Endodermal cell (in vitro differentiated cells): ENCODE measurements at regions not wholly inside any gene's neighbourhood (a gene's known extent, or its start where the extent isn't known, plus 50 kb on each side); places are given as distances from the start of the nearest gene placed in this dataset.

Experiments used
- DNase-seq: peaks from one replicate; pipeline ENCODE4 v3.0.0-alpha.2; 2017
- H3K27ac ChIP-seq: 2 replicates; pipeline ENCODE4 v1.5.1; 2013; ENCODE audit warnings: mild to moderate bottlenecking, low read depth, low read length, moderate library complexity
- H3K27me3 ChIP-seq: 2 replicates; pipeline ENCODE4 v1.6.1; 2013; ENCODE audit warnings: mild to moderate bottlenecking, low read length, moderate library complexity; ENCODE audit not compliant: insufficient read depth, control insufficient read depth, poor library complexity, severe bottlenecking
- H3K36me3 ChIP-seq: 2 replicates; pipeline ENCODE4 v1.7.0; 2013; ENCODE audit warnings: mild to moderate bottlenecking, low read length, moderate library complexity; ENCODE audit not compliant: control insufficient read depth, insufficient read depth
- H3K4me1 ChIP-seq: one replicate; pipeline ENCODE4 v1.7.0; 2013; ENCODE audit warnings: low read length; ENCODE audit not compliant: control insufficient read depth, insufficient read depth
- H3K4me3 ChIP-seq: 2 replicates; pipeline ENCODE4 v1.5.1; 2013; ENCODE audit warnings: mild to moderate bottlenecking, low read length, moderate library complexity
- H3K9ac ChIP-seq: 2 replicates; pipeline ENCODE4 v1.6.1; 2013; ENCODE audit warnings: mild to moderate bottlenecking, low read length, moderate library complexity; ENCODE audit not compliant: poor library complexity, severe bottlenecking; ENCODE audit errors: extremely low read depth
- H3K9me3 ChIP-seq: 2 replicates; pipeline ENCODE4 v1.6.1; 2013; ENCODE audit warnings: mild to moderate bottlenecking, low read length, moderate library complexity; ENCODE audit not compliant: control insufficient read depth
- H3K27ac Mint-ChIP-seq: 2 replicates; pipeline ENCODE4 v1.8.0; 2020; ENCODE audit warnings: mixed read lengths
- H3K27me3 Mint-ChIP-seq: 2 replicates; pipeline ENCODE4 v1.8.0; 2021; ENCODE audit warnings: mild to moderate bottlenecking, mixed read lengths; ENCODE audit not compliant: insufficient read depth
- H3K36me3 Mint-ChIP-seq: 2 replicates; pipeline ENCODE4 v1.8.0; 2020; ENCODE audit warnings: low read depth, mixed read lengths
- H3K4me1 Mint-ChIP-seq: 2 replicates; pipeline ENCODE4 v1.8.0; 2020; ENCODE audit warnings: mixed read lengths
- H3K4me3 Mint-ChIP-seq: 2 replicates; pipeline ENCODE4 v1.8.0; 2020; ENCODE audit warnings: mild to moderate bottlenecking, moderate library complexity, mixed read lengths
- H3K9me3 Mint-ChIP-seq: 2 replicates; pipeline ENCODE4 v1.8.0; 2020; ENCODE audit warnings: mild to moderate bottlenecking, mixed read lengths
- WGBS, 2 experiments: methylation state at CpG; one replicate each; pipeline versions ENCODE4 v1.1.5 to v1.1.7; 2013; ENCODE audit warnings: missing lambda C conversion rate in 2 of 2, mixed read lengths in 1 of 2; ENCODE audit not compliant: insufficient coverage in 1 of 2, insufficient read length in 1 of 2; 5-methylcytosine and 5-hydroxymethylcytosine counted together
- TF ChIP-seq, protein P1 (sequence below): fragments of 200-600 bp; sonication (generic); conservative IDR thresholded peaks from 2 replicates; pipeline ENCODE4 v1.5.0; 2021; ENCODE audit warnings: antibody characterized with exemption, mild to moderate bottlenecking

DNA sequence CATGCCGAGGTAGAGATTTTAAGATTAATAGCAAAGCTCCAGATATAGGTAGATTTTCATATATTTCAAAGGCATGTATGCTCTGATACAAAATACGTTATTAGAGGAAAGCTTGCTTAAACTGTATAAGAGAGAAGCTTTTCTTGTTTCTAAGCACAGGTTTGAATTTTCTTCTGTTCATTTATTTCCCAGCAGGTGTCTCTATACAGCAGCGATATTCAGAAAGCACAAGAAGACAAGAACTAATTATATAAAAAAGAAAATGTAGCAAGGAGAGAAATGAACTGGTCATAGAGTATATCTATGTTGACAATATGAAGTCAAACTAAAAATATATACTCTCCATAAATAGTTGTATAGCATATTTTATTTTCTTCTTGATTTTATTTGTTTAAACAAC, 307.4 kb upstream of the NOVA1 start:
- TF ChIP-seq, protein P1, sequence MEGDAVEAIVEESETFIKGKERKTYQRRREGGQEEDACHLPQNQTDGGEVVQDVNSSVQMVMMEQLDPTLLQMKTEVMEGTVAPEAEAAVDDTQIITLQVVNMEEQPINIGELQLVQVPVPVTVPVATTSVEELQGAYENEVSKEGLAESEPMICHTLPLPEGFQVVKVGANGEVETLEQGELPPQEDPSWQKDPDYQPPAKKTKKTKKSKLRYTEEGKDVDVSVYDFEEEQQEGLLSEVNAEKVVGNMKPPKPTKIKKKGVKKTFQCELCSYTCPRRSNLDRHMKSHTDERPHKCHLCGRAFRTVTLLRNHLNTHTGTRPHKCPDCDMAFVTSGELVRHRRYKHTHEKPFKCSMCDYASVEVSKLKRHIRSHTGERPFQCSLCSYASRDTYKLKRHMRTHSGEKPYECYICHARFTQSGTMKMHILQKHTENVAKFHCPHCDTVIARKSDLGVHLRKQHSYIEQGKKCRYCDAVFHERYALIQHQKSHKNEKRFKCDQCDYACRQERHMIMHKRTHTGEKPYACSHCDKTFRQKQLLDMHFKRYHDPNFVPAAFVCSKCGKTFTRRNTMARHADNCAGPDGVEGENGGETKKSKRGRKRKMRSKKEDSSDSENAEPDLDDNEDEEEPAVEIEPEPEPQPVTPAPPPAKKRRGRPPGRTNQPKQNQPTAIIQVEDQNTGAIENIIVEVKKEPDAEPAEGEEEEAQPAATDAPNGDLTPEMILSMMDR, result peak; percentile 18
- 85 to 87% methylated on average over 2 to 3 of the region's 3 CpGs for WGBS, 2 experiments
- Mint-ChIP-seq H3K4me3 (no peak overlapping the region), H3K9me3 (peaks cover 8% of the 10 kb centered on the region), H3K27me3 (no peaks in the 10 kb centered on the region), H3K4me1 (no peaks in the 10 kb centered on the region), H3K27ac (no peak overlapping the region), H3K36me3 (no peaks in the 10 kb centered on the region)
- Histone ChIP-seq H3K4me3 (no peak overlapping the region), H3K36me3 (no peaks in the 10 kb centered on the region), H3K9me3 (peaks cover 9% of the 10 kb centered on the region), H3K27ac (no peak overlapping the region), H3K9ac (no peak overlapping the region), H3K27me3 (no peaks in the 10 kb centered on the region), H3K4me1 (no peaks in the 10 kb centered on the region)
- DNase-seq, result no peak

DNA sequence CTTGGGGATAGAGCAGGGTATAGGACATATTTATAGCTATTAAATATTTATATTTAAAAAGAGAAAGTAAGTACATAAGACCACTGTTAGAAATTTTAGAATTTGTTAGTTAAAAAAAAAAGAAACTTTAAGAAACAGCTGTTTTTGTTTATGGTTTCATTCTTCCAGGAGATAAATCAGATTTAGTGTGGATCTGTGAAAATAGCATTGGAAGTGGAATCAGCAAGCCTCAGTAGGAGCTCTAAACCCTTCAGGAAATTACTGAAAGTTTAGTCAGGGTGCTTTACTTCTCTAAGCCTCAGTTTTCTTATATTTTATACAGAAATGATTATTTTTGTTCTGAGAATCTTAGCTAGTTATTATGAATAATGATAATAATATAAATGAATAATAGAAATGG, 316.0 kb upstream of the NOVA1 start:
- TF ChIP-seq, protein P1, result no peak
- Mint-ChIP-seq H3K4me1 (no peaks in the 10 kb centered on the region), H3K4me3 (no peak overlapping the region)

GRCh38 chr14:26917086-26917485, 319.3 kb upstream of the NOVA1 start:
- WGBS, 2 experiments, result 0% methylated on average over 1 of the region's 1 CpG; no CpG with 5 or more reads in 1 of the 2 experiments
- no peaks in the 10 kb centered on the region for H3K27me3 Mint-ChIP-seq
- Histone ChIP-seq H3K4me1 (no peaks in the 10 kb centered on the region), H3K9me3 (no peaks in the 10 kb centered on the region), H3K36me3 (no peaks in the 10 kb centered on the region), H3K4me3 (no peak overlapping the region), H3K9ac (no peak overlapping the region), H3K27me3 (no peaks in the 10 kb centered on the region), H3K27ac (no peak overlapping the region)
- no peak overlapping the region for H3K4me3 Mint-ChIP-seq
- no peaks in the 10 kb centered on the region for H3K4me1 Mint-ChIP-seq
- TF ChIP-seq, protein P1, result peak; percentile 73
- DNase-seq, result no peak
- peaks cover 10% of the 10 kb centered on the region for H3K9me3 Mint-ChIP-seq
- no peaks in the 10 kb centered on the region for H3K36me3 Mint-ChIP-seq
- H3K27ac Mint-ChIP-seq, result no peak overlapping the region

More for the DNA sequence above, 316.0 kb upstream of the NOVA1 start:
- Histone ChIP-seq H3K4me1 (no peaks in the 10 kb centered on the region), H3K9ac (no peak overlapping the region), H3K27me3 (no peaks in the 10 kb centered on the region), H3K27ac (no peak overlapping the region), H3K36me3 (no peaks in the 10 kb centered on the region), H3K4me3 (no peak overlapping the region), H3K9me3 (no peaks in the 10 kb centered on the region)
- peaks cover 10% of the 10 kb centered on the region for H3K9me3 Mint-ChIP-seq
- H3K27ac Mint-ChIP-seq, result no peak overlapping the region
- H3K27me3 Mint-ChIP-seq, result no peaks in the 10 kb centered on the region
- DNase-seq, result no peak
- no peaks in the 10 kb centered on the region for H3K36me3 Mint-ChIP-seq
